NCI-H128 (cell line): ENCODE measurements at regions not wholly inside any gene's neighbourhood (a gene's known extent, or its start where the extent isn't known, plus 50 kb on each side); places are given as distances from the start of the nearest gene placed in this dataset.

Experiments
- DNase-seq: peaks from one replicate; lab custom pipeline; 2025; ENCODE audit not compliant: unreplicated experiment; lab: John Stamatoyannopoulos, UW

- no peak for DNase-seq
Observed at GRCh38 chr11:116231543-116231942, 541.2 kb downstream of the BUD13 start.

GRCh38 chr11:116230438-116230837 is 542.3 kb downstream of the BUD13 start:
- DNase-seq: no peak

DNA sequence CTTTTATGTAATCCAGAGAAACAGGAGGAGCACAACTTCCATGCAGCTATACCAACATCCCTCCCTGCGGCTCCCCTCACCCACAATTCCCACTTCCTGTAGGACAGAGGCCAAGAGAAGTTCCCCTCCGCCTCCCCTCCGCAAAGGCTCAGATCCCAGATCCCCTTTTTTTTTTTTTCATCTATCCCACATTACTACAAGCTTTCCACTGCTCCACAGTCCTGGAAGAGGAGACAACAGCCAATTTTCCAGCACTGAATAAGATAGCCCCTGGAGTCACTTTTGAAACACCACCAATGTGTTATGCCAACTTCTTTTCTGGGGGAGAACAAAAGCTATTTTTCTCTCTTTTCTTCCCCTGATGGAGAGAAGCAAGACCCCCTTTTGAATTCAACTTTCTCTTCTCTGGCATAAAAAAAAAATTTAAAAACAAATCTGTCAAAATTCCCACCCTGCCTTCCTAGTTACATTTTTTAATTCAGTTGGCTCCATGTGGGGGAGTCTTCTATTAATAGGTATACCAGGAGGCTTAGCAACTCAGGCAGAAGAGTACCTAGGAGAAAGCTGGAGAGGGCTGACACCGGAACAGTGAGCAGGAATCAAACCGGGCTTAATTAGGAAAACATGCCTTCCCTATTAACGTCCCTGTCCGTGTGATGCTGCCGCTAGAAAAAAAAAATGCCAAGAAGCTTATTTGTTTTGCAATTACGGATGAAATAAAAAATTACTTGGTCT is 543.4 kb downstream of the BUD13 start:
- no peak for DNase-seq

DNA sequence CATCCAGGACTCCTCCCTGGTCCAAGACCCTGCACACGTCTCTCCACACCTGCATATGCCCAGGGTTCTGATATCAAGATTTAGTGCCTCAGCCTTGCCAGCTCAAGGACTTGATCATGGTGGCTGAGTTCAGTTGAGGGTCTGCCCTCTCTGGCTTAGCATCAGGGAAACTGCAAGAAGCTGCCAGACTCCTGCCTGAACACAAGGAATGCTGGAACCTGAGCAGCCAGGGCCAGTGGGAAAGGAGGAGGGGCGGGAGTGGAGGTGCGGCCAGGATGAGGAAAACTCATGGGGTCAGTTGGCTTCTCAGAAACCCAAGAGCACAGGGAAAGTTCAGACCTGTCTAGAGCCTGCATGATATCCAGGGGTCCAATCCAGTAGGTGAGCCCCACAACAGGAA is 546.1 kb downstream of the BUD13 start:
- no peak for DNase-seq

DNA sequence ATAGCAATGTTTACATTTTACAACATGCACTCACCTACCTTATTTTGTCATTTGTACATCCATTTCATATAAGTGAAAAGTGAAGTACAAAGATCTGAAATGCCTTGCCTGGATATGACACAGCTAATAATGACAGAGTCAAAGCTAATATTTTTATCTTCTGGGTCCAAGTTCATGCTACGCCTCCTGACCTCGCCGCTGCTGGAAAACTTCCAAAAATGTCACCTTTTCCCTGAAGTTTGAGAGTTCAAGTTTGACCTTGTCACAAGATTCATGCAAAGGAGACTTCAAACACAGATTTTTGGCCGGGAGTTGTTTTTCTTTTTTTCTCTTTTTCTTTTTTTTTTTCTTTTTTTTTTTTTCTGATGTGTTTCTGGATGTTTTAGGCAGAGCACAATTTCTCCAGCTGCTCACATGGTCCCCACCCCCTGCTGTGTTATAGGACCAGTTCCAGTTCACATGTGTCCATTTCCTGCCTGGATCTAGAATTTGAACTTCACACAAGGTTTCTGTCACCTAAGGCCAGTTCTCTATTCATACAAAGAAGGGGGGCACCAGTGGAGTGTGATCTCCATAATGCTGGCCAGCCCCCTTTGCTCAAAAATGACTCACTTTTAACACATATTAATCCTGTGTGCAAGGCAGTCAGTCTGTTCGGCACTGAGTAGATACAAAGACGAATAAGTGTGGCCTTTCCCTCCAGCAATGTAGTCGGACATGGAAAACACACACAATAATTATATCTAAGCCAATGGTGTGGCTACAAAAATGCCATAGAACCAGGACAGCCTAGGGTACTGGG is 546.8 kb downstream of the BUD13 start:
- DNase-seq: no peak

GRCh38 chr11:116225236-116225635 is 547.6 kb downstream of the BUD13 start:
- no peak for DNase-seq

- no peak for DNase-seq
Observed at GRCh38 chr11:116224889-116225200, 547.9 kb downstream of the BUD13 start.

GRCh38 chr11:116224154-116224888 is 548.5 kb downstream of the BUD13 start:
- DNase-seq: peak; percentile 19

DNA sequence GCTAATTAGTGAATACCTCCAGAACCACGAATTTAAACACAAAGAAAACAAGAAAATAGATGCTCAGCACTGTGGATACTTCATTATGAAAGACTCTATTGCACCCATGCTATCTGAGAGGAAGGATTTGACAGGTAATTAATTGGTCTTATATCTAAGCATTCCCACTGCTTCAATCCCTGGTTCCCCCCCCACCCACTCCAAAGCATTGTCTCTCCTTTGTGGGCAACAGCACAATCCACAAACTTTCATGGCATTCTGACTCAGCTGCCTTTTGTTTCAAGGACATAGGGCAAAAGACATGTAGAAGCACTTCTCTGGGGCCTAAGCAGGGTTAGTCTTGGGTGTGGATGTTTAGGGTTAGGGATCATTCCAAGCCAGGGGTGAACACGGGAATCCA is 551.4 kb downstream of the BUD13 start:
- DNase-seq: no peak

DNA sequence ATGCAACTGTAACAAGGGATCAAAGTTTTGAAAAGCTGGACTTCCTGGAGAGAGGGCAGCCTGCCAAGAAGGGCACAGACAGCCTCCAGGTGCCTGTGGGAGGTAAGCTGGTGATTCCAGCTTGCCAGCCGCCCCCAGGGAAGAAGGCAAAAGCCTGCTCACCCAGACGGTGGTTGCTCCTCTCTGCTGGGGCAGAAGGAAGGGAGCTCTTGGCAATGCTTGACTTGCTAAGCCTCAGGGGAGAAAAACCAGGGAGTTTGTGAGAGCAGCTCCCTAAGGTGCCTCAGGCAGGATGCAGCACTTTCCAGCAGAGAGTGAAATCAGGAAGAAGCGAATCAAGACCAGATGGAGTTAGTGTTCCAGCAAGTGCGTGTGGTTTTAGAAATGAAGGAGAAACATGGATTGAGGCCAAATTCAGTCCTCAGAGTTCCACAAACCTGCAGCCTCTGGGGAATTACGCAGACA is 553.6 kb downstream of the BUD13 start:
- DNase-seq: no peak

DNA sequence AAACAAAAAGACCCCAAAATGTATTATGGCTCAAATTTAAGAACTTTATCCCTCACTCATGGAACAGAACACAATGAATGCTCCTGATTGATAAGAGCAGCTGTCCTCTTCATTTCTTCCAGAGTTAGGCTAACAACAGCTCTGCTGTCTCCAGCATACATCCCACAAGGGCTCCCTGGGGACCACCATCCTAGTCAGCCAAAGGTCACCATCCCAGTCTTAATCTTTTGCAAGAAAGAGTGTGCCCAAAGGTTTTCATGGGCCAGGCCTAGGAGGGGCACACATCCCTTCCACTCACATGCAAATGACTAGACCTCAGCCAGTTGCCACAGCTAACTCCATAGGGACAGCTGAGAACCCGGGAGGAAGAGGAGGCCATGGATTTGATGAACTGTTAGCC is 555.3 kb downstream of the BUD13 start:
- DNase-seq: no peak

- DNase-seq: no peak
Observed at GRCh38 chr11:116217006-116217405, 555.8 kb downstream of the BUD13 start.

DNA sequence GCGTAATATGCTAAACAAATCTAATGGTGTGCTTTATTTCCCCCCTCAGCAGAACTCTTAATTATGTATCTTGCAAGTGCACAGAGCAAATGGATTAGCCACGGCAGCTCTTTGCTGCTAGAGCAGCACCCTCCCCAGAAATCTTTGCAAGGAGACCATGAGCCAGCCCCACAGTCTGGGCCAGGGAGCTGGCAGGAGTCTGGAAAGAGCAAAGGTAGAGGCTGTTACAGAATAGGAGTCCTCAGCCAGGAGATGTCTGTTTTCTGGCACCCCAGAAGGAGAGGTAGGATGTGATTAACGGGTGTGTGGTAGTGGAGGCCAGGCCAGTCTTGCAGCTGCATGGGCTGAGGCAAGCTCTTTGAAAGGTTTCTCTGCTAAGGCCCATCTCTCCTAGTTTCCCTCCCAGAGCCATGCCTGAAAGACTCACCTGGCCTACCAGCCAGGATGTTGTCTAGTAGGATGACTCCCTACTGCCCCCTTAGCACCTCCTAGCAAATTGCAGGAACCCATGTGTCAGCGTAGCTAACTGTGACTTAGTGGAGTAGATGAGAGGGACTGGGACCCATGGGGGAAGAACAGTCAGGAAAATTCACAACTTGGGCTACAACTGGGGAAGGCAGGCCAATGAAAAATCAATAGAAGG is 557.2 kb downstream of the BUD13 start:
- no peak for DNase-seq

DNA sequence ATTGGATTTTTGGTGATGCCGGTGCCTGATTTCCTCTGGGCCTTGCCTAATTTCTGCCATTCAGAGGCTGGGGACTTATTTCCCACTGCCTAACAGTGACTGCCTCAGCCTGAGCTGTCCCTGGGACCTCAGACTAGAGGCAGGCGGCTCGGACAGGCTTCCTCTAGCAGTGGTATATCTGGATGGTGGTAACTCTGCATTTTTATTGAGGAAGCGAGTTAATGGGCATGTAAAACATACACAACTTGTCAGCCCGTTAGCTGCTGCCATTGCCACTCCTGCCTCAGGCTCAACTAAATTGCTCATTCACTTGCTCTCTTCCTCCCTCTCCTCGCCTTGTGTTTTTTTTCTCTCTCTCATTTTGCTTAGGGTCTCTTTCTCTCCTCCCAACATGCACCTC is 561.6 kb downstream of the BUD13 start:
- DNase-seq: no peak

DNA sequence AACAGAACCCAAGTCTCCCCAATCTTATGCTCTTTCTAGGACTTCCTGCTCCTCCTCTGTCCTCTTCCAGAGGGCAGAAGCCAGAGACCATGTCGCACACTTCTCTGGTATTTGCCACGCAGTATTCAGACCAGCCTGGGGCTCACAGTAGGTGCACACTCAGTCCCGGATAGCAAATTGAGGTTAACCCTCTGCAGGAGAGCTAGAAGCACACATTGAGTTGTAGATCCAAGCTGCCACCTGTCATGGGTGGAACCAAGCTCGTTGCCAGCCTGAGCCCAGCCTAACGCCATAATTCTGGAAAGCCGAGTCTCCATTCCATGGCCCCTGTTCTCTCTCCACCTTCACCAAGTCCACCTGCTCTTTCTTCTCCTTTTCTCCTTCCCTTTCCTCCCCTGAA is 562.1 kb downstream of the BUD13 start:
- no peak for DNase-seq

- DNase-seq: no peak
Observed at GRCh38 chr11:116209255-116209654, 563.5 kb downstream of the BUD13 start.

- peak; percentile 51 for DNase-seq
Observed at GRCh38 chr11:116207421-116208141, 565.2 kb downstream of the BUD13 start.

DNA sequence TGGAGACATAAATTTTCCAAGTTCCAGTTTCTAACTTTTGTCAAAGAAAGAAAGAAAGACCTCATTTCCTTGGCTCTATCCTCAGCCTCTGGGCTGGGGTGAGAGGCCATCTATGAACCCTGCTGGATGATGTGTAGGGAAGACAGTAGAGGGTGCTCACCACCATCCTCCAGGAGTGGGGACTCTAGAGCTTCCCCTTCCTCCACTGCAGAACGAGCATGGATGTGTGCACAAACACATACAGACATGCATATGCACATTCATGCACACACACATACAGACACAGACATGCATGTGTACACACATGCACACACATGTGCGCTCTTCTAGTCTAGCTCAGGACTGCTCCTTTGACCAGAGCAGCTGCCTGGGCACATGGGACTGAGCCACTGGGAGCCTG is 565.8 kb downstream of the BUD13 start:
- DNase-seq: no peak

- no peak for DNase-seq
Observed at GRCh38 chr11:116202922-116203321, 569.9 kb downstream of the BUD13 start.

DNA sequence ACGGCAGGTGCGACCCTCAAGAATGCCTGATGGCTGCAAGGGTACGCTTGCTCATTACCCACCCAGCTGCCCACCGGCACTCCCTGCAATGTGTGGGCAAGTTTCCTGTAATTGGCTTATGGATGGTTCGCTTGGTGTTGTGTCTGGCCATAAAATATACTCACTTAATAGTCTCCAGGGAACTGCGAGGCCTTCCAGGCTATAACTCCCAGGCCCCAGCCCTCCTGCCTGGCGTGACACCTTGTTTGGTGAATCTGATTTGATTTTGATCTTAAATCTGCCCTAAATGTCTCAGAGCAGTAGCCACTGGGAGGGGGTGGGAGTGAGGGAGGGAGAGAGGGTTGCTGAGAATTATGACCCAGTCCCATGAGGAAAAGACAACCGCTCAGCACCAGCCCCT is 572.2 kb downstream of the BUD13 start:
- no peak for DNase-seq

DNA sequence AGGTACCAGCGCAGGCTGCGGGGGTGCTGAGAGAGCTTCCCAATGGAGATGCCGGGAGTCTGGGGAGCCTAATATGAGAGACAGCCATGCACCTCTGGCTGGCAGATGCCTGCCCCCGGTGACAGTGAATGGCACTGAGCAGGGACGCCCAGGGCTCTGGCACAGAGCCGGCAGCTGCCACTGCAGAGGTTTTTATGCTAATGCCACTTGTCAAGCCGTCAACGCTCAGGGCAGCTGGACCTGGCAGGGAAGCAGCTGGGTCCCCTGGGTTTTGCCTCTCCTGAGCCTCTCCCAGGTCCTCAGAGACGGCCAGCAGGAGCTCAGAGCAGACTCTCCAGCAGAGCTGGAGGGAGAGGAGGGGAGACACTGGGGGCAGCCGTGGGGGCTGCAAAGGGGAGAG is 573.6 kb downstream of the BUD13 start:
- DNase-seq: no peak
